Endothelial cell of umbilical vein (primary cell): ENCODE measurements at regions not wholly inside any gene's neighbourhood (a gene's known extent, or its start where the extent isn't known, plus 50 kb on each side); places are given as distances from the start of the nearest gene placed in this dataset.

Experiments used
- BruUV-seq: library from RNA; stranded (reverse); fragments of 400-500 nt; replicated peaks from 2 replicates; lab custom pipeline; 2021; lab: Mats Ljungman, UMichigan
- CTCF ChIA-PET: fragments of 300-600, 350-600 bp; sonication (Branson Sonifier 250); formaldehyde crosslinking; loops from one replicate; lab custom pipeline; 2021; ENCODE audit warnings: antibody characterized with exemption, inconsistent platforms; lab: Charles Lee
- POLR2A ChIA-PET: fragments of 300-600, 350-600 bp; sonication (Branson Sonifier 250); formaldehyde crosslinking; loops from one replicate; lab custom pipeline; 2021; ENCODE audit warnings: antibody characterized with exemption, inconsistent platforms; lab: Charles Lee
- DNase-seq: peaks from one replicate; pipeline ENCODE4 v3.0.0-alpha.2; 2011; ENCODE audit warnings: low read depth, low spot score
- FAIRE-seq: peaks from 2 replicates; lab custom pipeline; 2011; peaks lifted over from hg19 to GRCh38; lab: Jason Lieb, UNC
- H2AFZ ChIP-seq: 2 replicates; pipeline ENCODE4 v1.6.0; 2012; ENCODE audit warnings: low read depth, low read length, control low read depth, inconsistent platforms
- H3K27ac ChIP-seq: 2 replicates; pipeline ENCODE4 v1.5.1; 2011; ENCODE audit warnings: low read depth, mild to moderate bottlenecking, control low read depth, low read length, moderate library complexity; ENCODE audit not compliant: insufficient read depth
- H3K27me3 ChIP-seq, 2 experiments: 2 replicates each; pipeline versions ENCODE4 v1.6.0 to v1.6.1; 2011; ENCODE audit warnings: low read length in 2 of 2, mixed read lengths in 1 of 2; ENCODE audit not compliant: control insufficient read depth in 2 of 2, insufficient read depth in 2 of 2
- H3K36me3 ChIP-seq, 2 experiments: 2 replicates in 1 of 2; 3 replicates in 1 of 2; pipeline ENCODE4 v1.5.1; 2011; ENCODE audit warnings: low read length in 2 of 2, mild to moderate bottlenecking in 1 of 2, moderate library complexity in 1 of 2; ENCODE audit not compliant: control insufficient read depth in 2 of 2, insufficient read depth in 2 of 2; ENCODE audit errors: extremely low read depth in 1 of 2
- H3K4me1 ChIP-seq: 3 replicates; pipeline ENCODE4 v1.5.1; 2011; ENCODE audit warnings: mild to moderate bottlenecking, low read length; ENCODE audit not compliant: control insufficient read depth, insufficient read depth; ENCODE audit errors: extremely low read depth
- H3K4me2 ChIP-seq: 2 replicates; pipeline ENCODE4 v1.6.1; 2011; ENCODE audit warnings: low read length, control low read depth, mixed read lengths; ENCODE audit not compliant: insufficient read depth
- H3K4me3 ChIP-seq, 3 experiments: fragments of 200-600 bp in 1 of 3; sonication (generic), shearing (Covaris generic) in 1 of 3; replicated peaks in 1 of 3; 2 replicates each; pipeline ENCODE4 v1.5.1; 2011 to 2016; ENCODE audit warnings: control low read depth in 3 of 3, low read length in 3 of 3, mild to moderate bottlenecking in 2 of 3, inconsistent platforms in 1 of 3, low read depth in 1 of 3, moderate library complexity in 1 of 3; ENCODE audit not compliant: insufficient read depth in 1 of 3
- H3K79me2 ChIP-seq: 2 replicates; pipeline ENCODE4 v1.6.0; 2012; ENCODE audit warnings: low read length, inconsistent platforms; ENCODE audit not compliant: control insufficient read depth, insufficient read depth
- H3K9ac ChIP-seq: replicated peaks from 2 replicates; pipeline ENCODE3; 2011; ENCODE audit warnings: low read length, control low read depth; ENCODE audit not compliant: insufficient read depth; ENCODE audit errors: extremely low read depth
- H3K9me1 ChIP-seq: replicated peaks from 3 replicates; pipeline ENCODE4 v1.6.0; 2011; ENCODE audit warnings: mild to moderate bottlenecking, low read length; ENCODE audit not compliant: control insufficient read depth, insufficient read depth; ENCODE audit errors: extremely low read depth
- H3K9me3 ChIP-seq: replicated peaks from 2 replicates; pipeline ENCODE4 v1.5.1; 2012; ENCODE audit warnings: low read length, inconsistent platforms; ENCODE audit not compliant: control insufficient read depth, insufficient read depth
- H4K20me1 ChIP-seq: replicated peaks from 2 replicates; pipeline ENCODE3; 2011; ENCODE audit warnings: mild to moderate bottlenecking, low read length; ENCODE audit not compliant: control insufficient read depth, insufficient read depth; ENCODE audit errors: extremely low read depth
- EZH2 ChIP-seq: IDR thresholded peaks from 2 replicates; pipeline ENCODE4 v1.6.1; 2012; ENCODE audit warnings: borderline replicate concordance, low read depth, mild to moderate bottlenecking, moderate library complexity, low read length, inconsistent platforms; ENCODE audit not compliant: severe bottlenecking
- FOS ChIP-seq: IDR thresholded peaks from 2 replicates; pipeline ENCODE4 v1.6.1; 2011; ENCODE audit warnings: mild to moderate bottlenecking, low read length, moderate library complexity, borderline replicate concordance; ENCODE audit not compliant: insufficient read depth
- GATA2 ChIP-seq: IDR thresholded peaks from 2 replicates; pipeline ENCODE4 v1.7.0; 2011; ENCODE audit warnings: low read depth, mild to moderate bottlenecking, moderate library complexity, mixed read lengths, low read length; ENCODE audit not compliant: insufficient read length, insufficient read depth
- JUN ChIP-seq: IDR thresholded peaks from 2 replicates; pipeline ENCODE4 v1.6.1; 2011; ENCODE audit warnings: borderline replicate concordance, low read depth; ENCODE audit not compliant: insufficient read length, insufficient read depth
- MYC ChIP-seq: IDR thresholded peaks from one replicate; pipeline ENCODE4 v1.6.1; 2011; ENCODE audit warnings: mild to moderate bottlenecking, low read depth, low read length
- POLR2A ChIP-seq: IDR thresholded peaks from 2 replicates; pipeline ENCODE4 v1.6.1; 2012; ENCODE audit warnings: low read depth, mild to moderate bottlenecking, control low read depth, low read length
- POLR2AphosphoS5 ChIP-seq: IDR thresholded peaks from 2 replicates; pipeline ENCODE4 v1.6.1; 2012; ENCODE audit warnings: low read depth, mild to moderate bottlenecking, control low read depth, low read length, moderate library complexity; ENCODE audit not compliant: insufficient read depth
- dilution Hi-C: fragments of 300-500 bp; cut with MboI; formaldehyde crosslinking; loops from one replicate; pipeline ENCODE4 v1.15.0; 2019; ENCODE audit warnings: low sequenced_read_pairs; ENCODE audit not compliant: extremely low pct_ligation_motif_present
- intact Hi-C: fragments of 100-400 bp; cut with micrococcal nuclease; formaldehyde crosslinking; loops from one replicate; pipeline ENCODE4 v1.10.0; 2022
- TF ChIP-seq, protein P1 (sequence below), 2 donors: IDR thresholded peaks; 1 replicate in 1 of 2; 2 replicates in 1 of 2; pipeline ENCODE4 v1.5.1; 2011; ENCODE audit warnings: low read length in 2 of 2, mild to moderate bottlenecking in 2 of 2, moderate library complexity in 2 of 2, control low read depth in 1 of 2, inconsistent platforms in 1 of 2, low read depth in 1 of 2; ENCODE audit not compliant: insufficient read depth in 1 of 2; ENCODE audit errors: extremely low read depth in 1 of 2
- TF ChIP-seq, protein P2 (sequence below): IDR thresholded peaks from 2 replicates; pipeline ENCODE4 v1.6.1; 2011; ENCODE audit not compliant: insufficient read depth, insufficient read length

DNA sequence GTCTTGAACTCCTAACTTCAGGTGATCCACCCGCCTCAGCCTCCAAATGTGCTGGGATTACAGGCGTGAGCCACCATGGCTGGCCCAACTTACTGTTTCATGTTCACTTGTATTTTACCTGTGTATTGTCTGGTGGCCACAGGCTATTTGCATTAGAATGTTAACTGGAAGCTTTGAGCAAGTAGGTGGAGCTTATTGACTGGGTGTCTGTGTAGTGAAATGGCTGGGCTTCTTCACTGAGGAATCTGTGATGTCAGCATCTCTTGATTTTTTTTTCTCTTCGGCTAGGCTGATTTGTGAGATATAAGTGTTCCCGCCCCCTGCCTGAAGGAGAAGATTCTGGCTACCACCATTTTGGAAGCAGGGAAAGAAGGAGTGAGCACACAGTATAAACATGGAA is 237.8 kb upstream of the PEX5L start:
- CTCF ChIA-PET = no interaction called here
- no peak overlapping the region for H3K4me2 ChIP-seq
- no peak overlapping the region for H3K4me3 ChIP-seq
- H3K79me2 ChIP-seq = no peaks in the 10 kb centered on the region
- FAIRE-seq (no peak), DNase-seq (no peak)
- H3K9me3 ChIP-seq = no peaks in the 10 kb centered on the region
- no peak overlapping the region for H3K27ac ChIP-seq
- H4K20me1 ChIP-seq = no peaks in the 10 kb centered on the region
- POLR2A ChIA-PET = no interaction called here
- no peaks in the 10 kb centered on the region for H3K9me1 ChIP-seq
- no peak overlapping the region for H2AFZ ChIP-seq
- H3K27me3 ChIP-seq = no peaks in the 10 kb centered on the region
- H3K36me3 ChIP-seq = no peaks in the 10 kb centered on the region
- intact Hi-C loops (no loop called here), dilution Hi-C loops (no loop called here)
- TF ChIP-seq, protein P1, sequence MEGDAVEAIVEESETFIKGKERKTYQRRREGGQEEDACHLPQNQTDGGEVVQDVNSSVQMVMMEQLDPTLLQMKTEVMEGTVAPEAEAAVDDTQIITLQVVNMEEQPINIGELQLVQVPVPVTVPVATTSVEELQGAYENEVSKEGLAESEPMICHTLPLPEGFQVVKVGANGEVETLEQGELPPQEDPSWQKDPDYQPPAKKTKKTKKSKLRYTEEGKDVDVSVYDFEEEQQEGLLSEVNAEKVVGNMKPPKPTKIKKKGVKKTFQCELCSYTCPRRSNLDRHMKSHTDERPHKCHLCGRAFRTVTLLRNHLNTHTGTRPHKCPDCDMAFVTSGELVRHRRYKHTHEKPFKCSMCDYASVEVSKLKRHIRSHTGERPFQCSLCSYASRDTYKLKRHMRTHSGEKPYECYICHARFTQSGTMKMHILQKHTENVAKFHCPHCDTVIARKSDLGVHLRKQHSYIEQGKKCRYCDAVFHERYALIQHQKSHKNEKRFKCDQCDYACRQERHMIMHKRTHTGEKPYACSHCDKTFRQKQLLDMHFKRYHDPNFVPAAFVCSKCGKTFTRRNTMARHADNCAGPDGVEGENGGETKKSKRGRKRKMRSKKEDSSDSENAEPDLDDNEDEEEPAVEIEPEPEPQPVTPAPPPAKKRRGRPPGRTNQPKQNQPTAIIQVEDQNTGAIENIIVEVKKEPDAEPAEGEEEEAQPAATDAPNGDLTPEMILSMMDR (IDR thresholded peaks at IDR 0.05; ENCODE audit: extremely low read depth in 1 of 2, insufficient read depth in 1 of 2, low read depth in 1 of 2, low read length in 2 of 2) = no peak
- no peak for TF ChIP-seq MYC
- no peak for TF ChIP-seq EZH2
- TF ChIP-seq GATA2 = no peak
- no peak for TF ChIP-seq POLR2AphosphoS5
- TF ChIP-seq POLR2A = no peak
- TF ChIP-seq, protein P2, sequence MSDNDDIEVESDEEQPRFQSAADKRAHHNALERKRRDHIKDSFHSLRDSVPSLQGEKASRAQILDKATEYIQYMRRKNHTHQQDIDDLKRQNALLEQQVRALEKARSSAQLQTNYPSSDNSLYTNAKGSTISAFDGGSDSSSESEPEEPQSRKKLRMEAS = no peak
- no peak for TF ChIP-seq JUN
- TF ChIP-seq FOS = no peak
- BruUV-seq = no TSS peak
- no peaks in the 10 kb centered on the region for H3K4me1 ChIP-seq
- no peak overlapping the region for H3K9ac ChIP-seq
